ENCODE measurements at regions not wholly inside any gene's neighbourhood (a gene's known extent, or its start where the extent isn't known, plus 50 kb on each side); places are given as distances from the start of the nearest gene placed in this dataset.

DNA sequence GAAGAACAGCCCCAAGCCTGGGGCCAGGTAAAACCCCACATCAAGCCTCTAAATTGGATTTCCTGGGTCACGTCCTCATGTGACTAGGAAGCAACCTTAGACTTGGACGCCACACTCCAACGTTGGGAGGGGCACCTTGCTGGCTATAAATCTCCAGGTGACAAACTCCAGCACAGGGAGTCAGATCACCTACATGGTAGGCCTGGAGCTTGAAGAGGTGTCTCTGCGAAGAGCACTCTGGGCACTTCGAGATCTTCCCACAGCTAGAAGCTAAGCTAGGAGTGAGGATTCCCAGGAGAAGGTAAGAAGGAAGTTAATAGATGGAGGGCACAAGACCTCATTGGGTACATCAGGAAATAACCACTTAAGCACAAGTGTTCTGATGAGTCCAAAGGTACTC, 77.1 kb upstream of the GNAZ start:
- no TSS peak for BruUV-seq (replicated peaks)
- Histone ChIP-seq H4K20me1 (ENCODE audit: insufficient read depth, low read length) (no peaks in the 10 kb centered on the region), H3K4me3 (ENCODE audit: low read depth, low read length, poor library complexity, severe bottlenecking) (no peak overlapping the region), H2AFZ (ENCODE audit: low read length) (no peak overlapping the region), H3K36me3 (ENCODE audit: insufficient read depth, low read length) (peaks cover 26% of the 10 kb centered on the region), H3K4me1 (ENCODE audit: insufficient read depth, low read length, poor library complexity, severe bottlenecking) (peaks cover 29% of the 10 kb centered on the region), H3K27ac (ENCODE audit: low read depth, low read length, poor library complexity, severe bottlenecking) (no peak overlapping the region), H3K9me3 (ENCODE audit: low read length) (peaks cover 28% of the 10 kb centered on the region), H3K9me2 (ENCODE audit: insufficient read depth, low read length) (no peaks in the 10 kb centered on the region), H3K79me2 (ENCODE audit: insufficient read depth, low read depth, low read length) (peaks cover 3% of the 10 kb centered on the region; the same call in 1 of the 2 replicates), H3K4me2 (ENCODE audit: low read length) (no peak overlapping the region)
- intact Hi-C loops (cut with micrococcal nuclease; ENCODE audit: unreplicated experiment): no loop called here
- TF ChIP-seq CTCF (conservative IDR thresholded peaks at IDR 0.05; ENCODE audit: low read length): no peak
- TF ChIP-seq EZH2phosphoT487 (IDR thresholded peaks at IDR 0.05; ENCODE audit: borderline replicate concordance, low read depth, low read length): no peak
- ChIA-PET POLR2A (no interaction called here), CTCF (ENCODE audit: unreplicated experiment) (interaction anchor here (0.6 kb wide), 1 partner anchor 48 kb away, joined by 4 read pairs; no protein-coding TSS in a partner anchor)
- no peak for DNase-seq (ENCODE audit: low spot score)

GRCh38 chr22:22995166-22995565, 75.2 kb upstream of the GNAZ start:
- ChIA-PET CTCF (ENCODE audit: unreplicated experiment) (no interaction called here), POLR2A (no interaction called here)
- Histone ChIP-seq H3K4me1 (ENCODE audit: insufficient read depth, low read length, poor library complexity, severe bottlenecking) (peaks cover 29% of the 10 kb centered on the region), H3K9me2 (ENCODE audit: insufficient read depth, low read length) (no peaks in the 10 kb centered on the region), H3K4me3 (ENCODE audit: low read depth, low read length, poor library complexity, severe bottlenecking) (peak overlapping the region; percentile 28), H3K9me3 (ENCODE audit: low read length) (peaks cover 47% of the 10 kb centered on the region), H3K79me2 (ENCODE audit: insufficient read depth, low read depth, low read length) (peaks cover 8% of the 10 kb centered on the region; the same call in 1 of the 2 replicates), H3K27ac (ENCODE audit: low read depth, low read length, poor library complexity, severe bottlenecking) (peak overlapping the region; percentile 68), H2AFZ (ENCODE audit: low read length) (peak overlapping the region; percentile 13; the same call in 1 of the 2 replicates), H3K36me3 (ENCODE audit: insufficient read depth, low read length) (peaks cover 45% of the 10 kb centered on the region), H4K20me1 (ENCODE audit: insufficient read depth, low read length) (no peaks in the 10 kb centered on the region), H3K4me2 (ENCODE audit: low read length) (peak overlapping the region; percentile 47)
- TF ChIP-seq EZH2phosphoT487 (IDR thresholded peaks at IDR 0.05; ENCODE audit: borderline replicate concordance, low read depth, low read length) (no peak), CTCF (conservative IDR thresholded peaks at IDR 0.05; ENCODE audit: low read length) (no peak)
- peak; percentile 59 for DNase-seq (ENCODE audit: low spot score)
- BruUV-seq (replicated peaks): no TSS peak
- intact Hi-C loops (cut with micrococcal nuclease; ENCODE audit: unreplicated experiment): no loop called here

GRCh38 chr22:22996511-22997261, 73.6 kb upstream of the GNAZ start:
- BruUV-seq (replicated peaks): no TSS peak
- H3K36me3 ChIP-seq (ENCODE audit: insufficient read depth, low read length): peaks cover 57% of the 10 kb centered on the region
- intact Hi-C loops (cut with micrococcal nuclease; ENCODE audit: unreplicated experiment): no loop called here
- H2AFZ ChIP-seq (ENCODE audit: low read length): no peak overlapping the region
- ChIA-PET CTCF (ENCODE audit: unreplicated experiment) (no interaction called here), POLR2A (interaction anchor here (0.6 kb wide), 2 partner anchors 14 to 45 kb away, joined by 3 to 6 read pairs; no protein-coding TSS in a partner anchor)
- peaks cover 29% of the 10 kb centered on the region for H3K4me1 ChIP-seq (ENCODE audit: insufficient read depth, low read length, poor library complexity, severe bottlenecking)
- no peaks in the 10 kb centered on the region for H4K20me1 ChIP-seq (ENCODE audit: insufficient read depth, low read length)
- H3K27ac ChIP-seq (ENCODE audit: low read depth, low read length, poor library complexity, severe bottlenecking): no peak overlapping the region
- no peaks in the 10 kb centered on the region for H3K9me2 ChIP-seq (ENCODE audit: insufficient read depth, low read length)
- H3K4me2 ChIP-seq (ENCODE audit: low read length): no peak overlapping the region
- H3K9me3 ChIP-seq (ENCODE audit: low read length): peaks cover 62% of the 10 kb centered on the region
- no peak for TF ChIP-seq EZH2phosphoT487 (IDR thresholded peaks at IDR 0.05; ENCODE audit: borderline replicate concordance, low read depth, low read length)
- H3K79me2 ChIP-seq (ENCODE audit: insufficient read depth, low read depth, low read length): peaks cover 8% of the 10 kb centered on the region; the same call in 1 of the 2 replicates
- no peak for DNase-seq (ENCODE audit: low spot score)
- H3K4me3 ChIP-seq (ENCODE audit: low read depth, low read length, poor library complexity, severe bottlenecking): no peak overlapping the region
